ENCODE measurements at regions not wholly inside any gene's neighbourhood (a gene's known extent, or its start where the extent isn't known, plus 50 kb on each side); places are given as distances from the start of the nearest gene placed in this dataset.

GRCh38 chr6:40281402-40281801 lies 305.8 kb downstream of the LRFN2 start:
- no peak for TF ChIP-seq CTCF (IDR thresholded peaks at IDR 0.05; ENCODE audit: insufficient read depth, low read length)
- DNase-seq (ENCODE audit: low read depth), result no peak
- H3K4me3 ChIP-seq (ENCODE audit: low read depth, low read length), result no peak overlapping the region

- no peak for TF ChIP-seq CTCF (IDR thresholded peaks at IDR 0.05; ENCODE audit: insufficient read depth, low read length)
- DNase-seq (ENCODE audit: low read depth), result no peak
- no peak overlapping the region for H3K4me3 ChIP-seq (ENCODE audit: low read depth, low read length)
Observed at GRCh38 chr6:40280231-40280630, 306.9 kb downstream of the LRFN2 start.

GRCh38 chr6:40276141-40276540 lies 311.0 kb downstream of the LRFN2 start:
- TF ChIP-seq CTCF (IDR thresholded peaks at IDR 0.05; ENCODE audit: insufficient read depth, low read length), result no peak
- no peak for DNase-seq (ENCODE audit: low read depth)
- H3K4me3 ChIP-seq (ENCODE audit: low read depth, low read length), result no peak overlapping the region

GRCh38 chr6:40274058-40274457 lies 313.1 kb downstream of the LRFN2 start:
- no peak for DNase-seq (ENCODE audit: low read depth)
- TF ChIP-seq CTCF (IDR thresholded peaks at IDR 0.05; ENCODE audit: insufficient read depth, low read length), result no peak

GRCh38 chr6:40268614-40269013 lies 318.6 kb downstream of the LRFN2 start:
- TF ChIP-seq CTCF (IDR thresholded peaks at IDR 0.05; ENCODE audit: insufficient read depth, low read length), result no peak
- DNase-seq (ENCODE audit: low read depth), result no peak
- H3K4me3 ChIP-seq (ENCODE audit: low read depth, low read length), result no peak overlapping the region

More at GRCh38 chr6:40274058-40274457, 313.1 kb downstream of the LRFN2 start:
- H3K4me3 ChIP-seq (ENCODE audit: low read depth, low read length), result no peak overlapping the region

- no peak for DNase-seq (ENCODE audit: low read depth)
- H3K4me3 ChIP-seq (ENCODE audit: low read depth, low read length), result no peak overlapping the region
- no peak for TF ChIP-seq CTCF (IDR thresholded peaks at IDR 0.05; ENCODE audit: insufficient read depth, low read length)
Observed at GRCh38 chr6:40268166-40268565, 319.0 kb downstream of the LRFN2 start.

- no peak for DNase-seq (ENCODE audit: low read depth)
- H3K4me3 ChIP-seq (ENCODE audit: low read depth, low read length), result no peak overlapping the region
- TF ChIP-seq CTCF (IDR thresholded peaks at IDR 0.05; ENCODE audit: insufficient read depth, low read length), result no peak
Observed at GRCh38 chr6:40265615-40266014, 321.5 kb downstream of the LRFN2 start.

All from fibroblast of the aortic adventitia (primary cell).